ENCODE measurements at regions not wholly inside any gene's neighbourhood (a gene's known extent, or its start where the extent isn't known, plus 50 kb on each side); places are given as distances from the start of the nearest gene placed in this dataset.

- no peak for FAIRE-seq
These were observed 956.3 kb upstream of the SOX9 start for GRCh38 chr17:71164561-71164960.

DNA sequence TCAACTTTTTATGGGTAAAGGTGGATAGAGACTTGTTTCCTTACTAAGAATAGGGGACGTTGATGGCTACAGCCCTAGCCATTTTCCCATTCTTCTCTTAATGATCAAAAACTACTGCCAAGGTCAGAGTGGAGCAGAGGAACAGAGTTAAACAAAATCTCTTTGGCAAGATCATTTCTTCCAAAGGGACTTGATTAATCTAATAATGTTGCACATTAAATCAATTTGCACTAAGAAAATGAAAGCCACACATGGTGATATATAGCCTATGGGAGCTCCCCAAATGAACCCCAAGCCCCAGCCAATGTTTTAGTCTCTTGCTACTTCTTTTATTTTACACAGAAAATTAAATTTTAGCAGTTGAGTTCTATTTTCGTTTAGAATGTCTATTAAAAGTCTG, 954.5 kb upstream of the SOX9 start:
- no peak overlapping the region for H3K27ac ChIP-seq (ENCODE audit: low read depth in 1 of 3, low read length in 2 of 3)
- no peaks in the 10 kb centered on the region for H3K36me3 ChIP-seq (ENCODE audit: control insufficient read depth in 3 of 3, insufficient read depth in 2 of 3, low read depth in 1 of 3, low read length in 3 of 3)
- 60 to 79% (median 61%) methylated on average over 2 of the region's 2 CpGs for whole genome bisulfite sequencing, 3 donors
- H3K4me3 ChIP-seq (ENCODE audit: low read depth in 1 of 3, low read length in 3 of 3) = no peak overlapping the region
- no peaks in the 10 kb centered on the region for H3K27me3 ChIP-seq (ENCODE audit: control insufficient read depth in 3 of 3, insufficient read depth in 3 of 3, low read length in 3 of 3)
- no peaks in the 10 kb centered on the region for H3K4me1 ChIP-seq (ENCODE audit: control insufficient read depth in 3 of 3, insufficient read depth in 2 of 3, low read depth in 1 of 3, low read length in 2 of 3)
- no peak for FAIRE-seq
- no peak for DNase-seq
- H3K9me3 ChIP-seq (ENCODE audit: control insufficient read depth in 2 of 2, insufficient read depth in 1 of 2, low read depth in 1 of 2, low read length in 1 of 2) = no peaks in the 10 kb centered on the region

More at GRCh38 chr17:71164561-71164960, 956.3 kb upstream of the SOX9 start:
- H3K4me1 ChIP-seq (ENCODE audit: control insufficient read depth in 3 of 3, insufficient read depth in 2 of 3, low read depth in 1 of 3, low read length in 2 of 3) = no peaks in the 10 kb centered on the region
- H3K36me3 ChIP-seq (ENCODE audit: control insufficient read depth in 3 of 3, insufficient read depth in 2 of 3, low read depth in 1 of 3, low read length in 3 of 3) = no peaks in the 10 kb centered on the region
- no peak overlapping the region for H3K27ac ChIP-seq (ENCODE audit: low read depth in 1 of 3, low read length in 2 of 3)
- H3K27me3 ChIP-seq (ENCODE audit: control insufficient read depth in 3 of 3, insufficient read depth in 3 of 3, low read length in 3 of 3) = no peaks in the 10 kb centered on the region
- DNase-seq = no peak
- H3K4me3 ChIP-seq (ENCODE audit: low read depth in 1 of 3, low read length in 3 of 3) = no peak overlapping the region
- WGBS, 3 donors = 73 to 85% (median 82%) methylated on average over 3 of the region's 3 CpGs
- no peaks in the 10 kb centered on the region for H3K9me3 ChIP-seq (ENCODE audit: control insufficient read depth in 2 of 2, insufficient read depth in 1 of 2, low read depth in 1 of 2, low read length in 1 of 2)

DNA sequence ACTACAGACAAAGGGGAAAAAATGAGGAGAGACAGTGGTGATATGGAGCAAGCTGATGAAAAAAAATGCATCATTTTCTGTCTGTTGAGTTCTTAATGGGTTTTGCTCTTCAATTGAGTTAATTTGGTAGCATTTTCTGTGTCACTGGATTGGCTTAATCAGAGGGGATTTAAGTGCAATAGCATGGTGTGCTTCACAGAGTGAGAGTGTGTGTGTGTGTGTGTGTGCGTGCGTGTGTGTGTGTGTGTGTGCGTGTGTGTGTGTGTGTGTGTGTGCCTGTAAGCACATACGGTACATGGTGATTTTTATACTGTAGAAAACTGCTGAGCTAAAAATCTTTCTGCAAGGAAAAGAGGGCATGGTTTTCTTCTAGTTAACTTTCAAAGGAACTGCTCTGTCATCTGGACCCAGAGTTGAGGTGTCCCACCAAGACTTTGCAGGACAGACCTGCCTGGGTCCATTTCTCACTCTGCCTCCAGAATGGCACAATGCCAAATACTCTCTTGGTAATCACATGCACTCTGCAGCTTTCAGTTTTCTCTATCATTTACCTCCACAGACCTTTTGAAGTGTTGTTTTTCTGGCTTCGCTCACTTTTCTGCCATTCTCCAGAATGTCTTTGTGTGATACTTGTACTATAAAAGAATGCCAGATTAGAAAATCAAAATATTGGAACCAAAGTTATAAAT, 952.6 kb upstream of the SOX9 start:
- no peak overlapping the region for H3K27ac ChIP-seq (ENCODE audit: low read depth in 1 of 3, low read length in 2 of 3)
- H3K9me3 ChIP-seq (ENCODE audit: control insufficient read depth in 2 of 2, insufficient read depth in 1 of 2, low read depth in 1 of 2, low read length in 1 of 2) = no peaks in the 10 kb centered on the region
- H3K27me3 ChIP-seq (ENCODE audit: control insufficient read depth in 3 of 3, insufficient read depth in 3 of 3, low read length in 3 of 3) = no peaks in the 10 kb centered on the region
- no peaks in the 10 kb centered on the region for H3K4me1 ChIP-seq (ENCODE audit: control insufficient read depth in 3 of 3, insufficient read depth in 2 of 3, low read depth in 1 of 3, low read length in 2 of 3)
- H3K4me3 ChIP-seq (ENCODE audit: low read depth in 1 of 3, low read length in 3 of 3) = no peak overlapping the region
- WGBS, 3 donors = 54 to 75% (median 56%) methylated on average over 5 of the region's 5 CpGs
- no peaks in the 10 kb centered on the region for H3K36me3 ChIP-seq (ENCODE audit: control insufficient read depth in 3 of 3, insufficient read depth in 2 of 3, low read depth in 1 of 3, low read length in 3 of 3)
- peak in 1 of 2 donors; percentile 15 for DNase-seq
- no peak for FAIRE-seq

DNA sequence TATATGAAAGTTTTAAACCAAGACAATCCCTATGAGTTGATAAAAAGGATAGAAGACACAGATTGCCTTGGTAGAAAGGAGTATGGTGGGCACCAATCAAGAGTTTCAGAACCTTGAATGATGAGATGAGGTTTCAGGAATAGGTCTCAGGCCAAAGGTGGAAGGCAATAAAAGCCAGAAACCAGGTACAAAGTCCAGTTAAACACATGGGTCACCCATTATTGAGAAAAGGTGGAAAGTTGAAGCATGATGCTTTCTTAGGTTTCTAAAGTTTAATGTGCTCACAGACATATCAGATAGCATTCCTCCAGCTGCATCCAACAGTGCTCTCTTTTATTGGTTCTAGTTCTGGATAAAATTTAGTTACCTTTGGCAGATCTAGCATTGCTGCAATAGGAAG, 950.8 kb upstream of the SOX9 start:
- Histone ChIP-seq H3K9me3 (ENCODE audit: control insufficient read depth in 2 of 2, insufficient read depth in 1 of 2, low read depth in 1 of 2, low read length in 1 of 2) (no peaks in the 10 kb centered on the region), H3K4me1 (ENCODE audit: control insufficient read depth in 3 of 3, insufficient read depth in 2 of 3, low read depth in 1 of 3, low read length in 2 of 3) (no peaks in the 10 kb centered on the region), H3K36me3 (ENCODE audit: control insufficient read depth in 3 of 3, insufficient read depth in 2 of 3, low read depth in 1 of 3, low read length in 3 of 3) (no peaks in the 10 kb centered on the region), H3K27me3 (ENCODE audit: control insufficient read depth in 3 of 3, insufficient read depth in 3 of 3, low read length in 3 of 3) (no peaks in the 10 kb centered on the region), H3K27ac (ENCODE audit: low read depth in 1 of 3, low read length in 2 of 3) (no peak overlapping the region), H3K4me3 (ENCODE audit: low read depth in 1 of 3, low read length in 3 of 3) (no peak overlapping the region)
- peak in 1 of 2 donors; percentile 22 for DNase-seq
- no peak for FAIRE-seq

DNA sequence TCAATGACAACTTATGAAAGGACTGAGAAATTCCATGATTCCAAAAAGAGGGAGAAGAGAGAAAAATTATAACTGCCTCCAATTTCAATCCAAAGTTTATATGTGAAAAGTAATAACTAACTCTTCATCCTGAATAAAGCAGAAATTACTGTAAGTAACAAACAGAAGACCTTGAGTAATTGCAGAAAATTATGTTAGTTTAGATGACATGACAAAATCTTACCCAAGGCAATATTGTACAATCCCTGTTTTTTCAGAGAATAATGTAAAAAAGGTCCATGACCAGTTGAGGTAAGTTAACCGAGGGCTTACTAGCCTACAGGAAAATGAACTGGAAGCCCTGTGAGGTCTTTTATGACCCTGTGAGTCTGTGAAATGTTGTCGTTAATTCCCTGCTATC, 949.5 kb upstream of the SOX9 start:
- H3K4me1 ChIP-seq (ENCODE audit: control insufficient read depth in 3 of 3, insufficient read depth in 2 of 3, low read depth in 1 of 3, low read length in 2 of 3) = peaks cover 0 to under 1% (median 0%) of the 10 kb centered on the region in 3 donors
- H3K4me3 ChIP-seq (ENCODE audit: low read depth in 1 of 3, low read length in 3 of 3) = no peak overlapping the region
- H3K9me3 ChIP-seq (ENCODE audit: control insufficient read depth in 2 of 2, insufficient read depth in 1 of 2, low read depth in 1 of 2, low read length in 1 of 2) = no peaks in the 10 kb centered on the region
- no peaks in the 10 kb centered on the region for H3K27me3 ChIP-seq (ENCODE audit: control insufficient read depth in 3 of 3, insufficient read depth in 3 of 3, low read length in 3 of 3)
- FAIRE-seq (no peak), DNase-seq (no peak)
- 71 to 82% (median 74%) methylated on average over 2 of the region's 2 CpGs for WGBS, 3 donors
- H3K36me3 ChIP-seq (ENCODE audit: control insufficient read depth in 3 of 3, insufficient read depth in 2 of 3, low read depth in 1 of 3, low read length in 3 of 3) = no peaks in the 10 kb centered on the region
- no peak overlapping the region for H3K27ac ChIP-seq (ENCODE audit: low read depth in 1 of 3, low read length in 2 of 3)

DNA sequence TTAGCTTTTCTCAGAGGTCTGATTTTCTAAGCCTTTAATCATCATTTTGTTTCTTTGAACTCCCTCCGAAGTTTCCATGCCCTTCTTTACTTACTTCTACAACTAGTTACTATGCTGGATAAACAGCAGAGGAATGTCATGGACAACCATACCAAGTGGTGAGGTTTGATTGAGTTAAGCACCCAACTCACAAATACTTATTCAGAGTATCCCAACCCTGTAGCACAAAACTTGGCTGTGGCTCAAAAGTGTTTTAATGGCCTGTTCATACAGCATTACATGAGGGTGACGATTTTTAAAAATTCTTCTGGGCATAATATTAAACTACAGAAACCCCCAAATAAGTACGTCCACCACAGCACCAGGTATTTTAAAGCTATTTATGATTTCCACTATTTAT, 946.8 kb upstream of the SOX9 start:
- Histone ChIP-seq H3K9me3 (ENCODE audit: control insufficient read depth in 2 of 2, insufficient read depth in 1 of 2, low read depth in 1 of 2, low read length in 1 of 2) (no peaks in the 10 kb centered on the region), H3K4me1 (ENCODE audit: control insufficient read depth in 3 of 3, insufficient read depth in 2 of 3, low read depth in 1 of 3, low read length in 2 of 3) (peaks cover 0 to 4% (median 0%) of the 10 kb centered on the region in 3 donors), H3K36me3 (ENCODE audit: control insufficient read depth in 3 of 3, insufficient read depth in 2 of 3, low read depth in 1 of 3, low read length in 3 of 3) (no peaks in the 10 kb centered on the region), H3K27ac (ENCODE audit: low read depth in 1 of 3, low read length in 2 of 3) (no peak overlapping the region), H3K4me3 (ENCODE audit: low read depth in 1 of 3, low read length in 3 of 3) (no peak overlapping the region), H3K27me3 (ENCODE audit: control insufficient read depth in 3 of 3, insufficient read depth in 3 of 3, low read length in 3 of 3) (no peaks in the 10 kb centered on the region)
- 75 to 82% (median 77%) methylated on average over 3 of the region's 3 CpGs for WGBS, 3 donors
- no peak for DNase-seq
- FAIRE-seq = no peak

GRCh38 chr17:71176331-71176730, 944.5 kb upstream of the SOX9 start:
- FAIRE-seq (no peak), DNase-seq (no peak)
- Histone ChIP-seq H3K36me3 (ENCODE audit: control insufficient read depth in 3 of 3, insufficient read depth in 2 of 3, low read depth in 1 of 3, low read length in 3 of 3) (no peaks in the 10 kb centered on the region), H3K9me3 (ENCODE audit: control insufficient read depth in 2 of 2, insufficient read depth in 1 of 2, low read depth in 1 of 2, low read length in 1 of 2) (no peaks in the 10 kb centered on the region), H3K4me1 (ENCODE audit: control insufficient read depth in 3 of 3, insufficient read depth in 2 of 3, low read depth in 1 of 3, low read length in 2 of 3) (peaks cover 0 to 4% (median 0%) of the 10 kb centered on the region in 3 donors), H3K27me3 (ENCODE audit: control insufficient read depth in 3 of 3, insufficient read depth in 3 of 3, low read length in 3 of 3) (no peaks in the 10 kb centered on the region), H3K27ac (ENCODE audit: low read depth in 1 of 3, low read length in 2 of 3) (no peak overlapping the region), H3K4me3 (ENCODE audit: low read depth in 1 of 3, low read length in 3 of 3) (no peak overlapping the region)
- WGBS, 3 donors = 6 to 42% (median 21%) methylated on average over 1 of the region's 1 CpG

DNA sequence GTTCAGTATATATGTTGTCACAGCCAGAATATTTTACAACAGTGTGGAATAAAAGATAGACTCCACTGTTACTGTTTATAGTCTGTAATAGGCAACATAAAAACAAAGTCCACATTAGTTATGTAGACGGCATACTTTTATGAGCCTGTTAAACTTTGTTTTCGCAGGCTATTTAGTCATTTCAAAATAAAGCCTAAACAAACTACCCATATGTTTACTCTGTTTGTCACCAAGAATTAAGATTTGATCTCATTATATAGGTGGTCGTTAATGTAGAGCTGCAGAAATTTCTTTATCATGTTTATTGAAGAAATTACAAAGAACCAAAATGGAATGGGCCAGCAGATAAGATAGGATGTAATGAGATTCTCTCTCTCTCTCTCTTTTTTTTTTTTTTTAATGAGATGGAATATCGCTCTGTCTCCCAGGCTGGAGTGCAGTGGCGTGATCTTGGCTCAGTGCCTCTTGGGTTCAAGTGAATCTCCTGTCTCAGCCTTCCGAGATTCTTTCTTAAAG, 943.8 kb upstream of the SOX9 start:
- H3K27ac ChIP-seq (ENCODE audit: low read depth in 1 of 3, low read length in 2 of 3) = no peak overlapping the region
- no peak overlapping the region for H3K4me3 ChIP-seq (ENCODE audit: low read depth in 1 of 3, low read length in 3 of 3)
- FAIRE-seq (peak; percentile 44), DNase-seq (peak; percentile 54 to 63)
- 19 to 46% (median 41%) methylated on average over 6 of the region's 6 CpGs for WGBS, 3 donors
- H3K4me1 ChIP-seq (ENCODE audit: control insufficient read depth in 3 of 3, insufficient read depth in 2 of 3, low read depth in 1 of 3, low read length in 2 of 3) = peaks cover 0 to 4% (median 0%) of the 10 kb centered on the region in 3 donors
- no peaks in the 10 kb centered on the region for H3K27me3 ChIP-seq (ENCODE audit: control insufficient read depth in 3 of 3, insufficient read depth in 3 of 3, low read length in 3 of 3)
- H3K36me3 ChIP-seq (ENCODE audit: control insufficient read depth in 3 of 3, insufficient read depth in 2 of 3, low read depth in 1 of 3, low read length in 3 of 3) = no peaks in the 10 kb centered on the region
- H3K9me3 ChIP-seq (ENCODE audit: control insufficient read depth in 2 of 2, insufficient read depth in 1 of 2, low read depth in 1 of 2, low read length in 1 of 2) = no peaks in the 10 kb centered on the region
